Mesendoderm (in vitro differentiated cells): ENCODE measurements at regions not wholly inside any gene's neighbourhood (a gene's known extent, or its start where the extent isn't known, plus 50 kb on each side); places are given as distances from the start of the nearest gene placed in this dataset.

Experiments used
- DNase-seq: peaks from one replicate; pipeline ENCODE4 v3.0.0; 2013
- H2AK5ac ChIP-seq: 2 replicates; pipeline ENCODE4 v1.6.1; 2013; ENCODE audit warnings: low read length, inconsistent platforms
- H2BK120ac ChIP-seq: 2 replicates; pipeline ENCODE4 v1.6.1; 2013; ENCODE audit warnings: low read depth, mild to moderate bottlenecking, low read length, moderate library complexity, mixed read lengths
- H2BK15ac ChIP-seq: replicated peaks from 2 replicates; pipeline ENCODE4 v1.6.1; 2013; ENCODE audit warnings: low read depth, mild to moderate bottlenecking, moderate library complexity
- H2BK5ac ChIP-seq: 2 replicates; pipeline ENCODE4 v1.6.1; 2013; ENCODE audit warnings: low read length, inconsistent platforms
- H3K18ac ChIP-seq: 2 replicates; pipeline ENCODE4 v1.6.1; 2013; ENCODE audit warnings: mild to moderate bottlenecking, low read length, mixed read lengths
- H3K23ac ChIP-seq: one replicate; pipeline ENCODE4 v1.6.1; 2013; ENCODE audit warnings: low read length
- H3K27ac ChIP-seq: 2 replicates; pipeline ENCODE4 v1.5.1; 2013; ENCODE audit warnings: low read depth, mild to moderate bottlenecking, inconsistent platforms, low read length, moderate library complexity
- H3K27me3 ChIP-seq: 2 replicates; pipeline ENCODE4 v1.6.1; 2013; ENCODE audit warnings: low read length, control low read depth, mild to moderate bottlenecking, inconsistent platforms; ENCODE audit not compliant: insufficient read depth, poor library complexity
- H3K36me3 ChIP-seq: 2 replicates; pipeline ENCODE4 v1.6.1; 2013; ENCODE audit warnings: low read length, inconsistent platforms; ENCODE audit not compliant: control insufficient read depth, insufficient read depth
- H3K4ac ChIP-seq: one replicate; pipeline ENCODE4 v1.6.1; 2013; ENCODE audit warnings: low read depth, mild to moderate bottlenecking, low read length, moderate library complexity
- H3K4me1 ChIP-seq: 2 replicates; pipeline ENCODE4 v1.6.1; 2013; ENCODE audit warnings: low read depth, low read length, inconsistent platforms; ENCODE audit not compliant: control insufficient read depth
- H3K4me2 ChIP-seq: 2 replicates; pipeline ENCODE4 v1.6.1; 2013; ENCODE audit warnings: low read length
- H3K4me3 ChIP-seq: 2 replicates; pipeline ENCODE4 v1.5.1; 2013; ENCODE audit warnings: mild to moderate bottlenecking, low read length
- H3K56ac ChIP-seq: one replicate; pipeline ENCODE4 v1.6.1; 2013; ENCODE audit warnings: low read length
- H3K79me1 ChIP-seq: 2 replicates; pipeline ENCODE4 v1.6.1; 2013; ENCODE audit warnings: low read length, inconsistent platforms
- H3K79me2 ChIP-seq: 2 replicates; pipeline ENCODE4 v1.6.1; 2013; ENCODE audit warnings: mild to moderate bottlenecking, low read length; ENCODE audit not compliant: control insufficient read depth, insufficient read depth
- H3K9ac ChIP-seq: 2 replicates; pipeline ENCODE4 v1.6.1; 2013; ENCODE audit warnings: low read length, inconsistent platforms
- H4K5ac ChIP-seq: one replicate; pipeline ENCODE4 v1.6.1; 2013; ENCODE audit warnings: low read length
- H4K8ac ChIP-seq: one replicate; pipeline ENCODE4 v1.6.1; 2013; ENCODE audit warnings: low read depth, mild to moderate bottlenecking, control low read depth, low read length, moderate library complexity
- WGBS: extraction: QIAGEN DNeasy Blood & Tissue Kit; methylation state at CpG from one replicate; pipeline ENCODE4 v1.1.7; 2013; ENCODE audit warnings: low lambda C conversion rate, missing lambda C conversion rate; ENCODE audit not compliant: insufficient coverage; ENCODE audit errors: extremely low coverage; 5-methylcytosine and 5-hydroxymethylcytosine counted together

- Histone ChIP-seq H3K9ac (peak overlapping the region; percentile 68), H3K79me1 (no peaks in the 10 kb centered on the region), H3K4ac (no peak overlapping the region), H4K5ac (no peak overlapping the region), H2BK5ac (no peak overlapping the region), H3K36me3 (no peaks in the 10 kb centered on the region), H3K27me3 (no peaks in the 10 kb centered on the region), H2BK15ac (no peak overlapping the region), H3K4me1 (no peaks in the 10 kb centered on the region), H3K27ac (peak overlapping the region; percentile 67), H3K23ac (no peak overlapping the region), H3K4me2 (peak overlapping the region; percentile 70), H3K79me2 (no peaks in the 10 kb centered on the region), H4K8ac (no peak overlapping the region), H3K18ac (no peak overlapping the region), H3K4me3 (peak overlapping the region; percentile 52), H2BK120ac (no peak overlapping the region), H2AK5ac (no peak overlapping the region), H3K56ac (peak overlapping the region; percentile 79)
- WGBS = no CpG with 5 or more reads among the region's 46 CpGs
- DNase-seq = peak; percentile 96
These were observed 132.2 kb downstream of the OGFRL1 start for GRCh38 chr6:71420693-71421328.

- H3K4me1 ChIP-seq = no peaks in the 10 kb centered on the region
- no peaks in the 10 kb centered on the region for H3K79me2 ChIP-seq
- H2BK15ac ChIP-seq = no peak overlapping the region
- H2BK120ac ChIP-seq = no peak overlapping the region
- no peak overlapping the region for H2AK5ac ChIP-seq
- no CpG with 5 or more reads among the region's 4 CpGs for WGBS
- no peaks in the 10 kb centered on the region for H3K36me3 ChIP-seq
- no peak overlapping the region for H3K9ac ChIP-seq
- H3K4me3 ChIP-seq = no peak overlapping the region
- no peaks in the 10 kb centered on the region for H3K79me1 ChIP-seq
- H4K5ac ChIP-seq = no peak overlapping the region
- no peak for DNase-seq
- H3K18ac ChIP-seq = no peak overlapping the region
- no peak overlapping the region for H3K56ac ChIP-seq
- H3K4ac ChIP-seq = no peak overlapping the region
- no peak overlapping the region for H4K8ac ChIP-seq
- H3K23ac ChIP-seq = no peak overlapping the region
- no peak overlapping the region for H2BK5ac ChIP-seq
- no peak overlapping the region for H3K4me2 ChIP-seq
- H3K27ac ChIP-seq = no peak overlapping the region
- H3K27me3 ChIP-seq = no peaks in the 10 kb centered on the region
These were observed 133.0 kb downstream of the OGFRL1 start for GRCh38 chr6:71421611-71422010.

GRCh38 chr6:71430018-71430417 is 141.4 kb downstream of the OGFRL1 start:
- WGBS = no CpG with 5 or more reads among the region's 3 CpGs
- Histone ChIP-seq H3K18ac (no peak overlapping the region), H3K27ac (no peak overlapping the region), H4K8ac (no peak overlapping the region), H3K23ac (no peak overlapping the region), H3K4me1 (no peaks in the 10 kb centered on the region), H3K79me1 (no peaks in the 10 kb centered on the region), H3K4me3 (no peak overlapping the region), H2BK5ac (no peak overlapping the region), H3K56ac (no peak overlapping the region), H3K4ac (no peak overlapping the region), H3K4me2 (no peak overlapping the region), H2BK15ac (no peak overlapping the region), H2BK120ac (no peak overlapping the region), H3K79me2 (no peaks in the 10 kb centered on the region), H3K9ac (no peak overlapping the region), H2AK5ac (no peak overlapping the region), H4K5ac (no peak overlapping the region), H3K36me3 (no peaks in the 10 kb centered on the region), H3K27me3 (no peaks in the 10 kb centered on the region)
- no peak for DNase-seq

- Histone ChIP-seq H3K56ac (no peak overlapping the region), H3K36me3 (no peaks in the 10 kb centered on the region), H2AK5ac (no peak overlapping the region), H3K27ac (no peak overlapping the region), H3K79me2 (no peaks in the 10 kb centered on the region), H4K5ac (no peak overlapping the region), H3K4me1 (no peaks in the 10 kb centered on the region), H3K23ac (no peak overlapping the region), H2BK5ac (no peak overlapping the region), H4K8ac (no peak overlapping the region), H3K4me3 (no peak overlapping the region), H3K27me3 (no peaks in the 10 kb centered on the region), H3K9ac (no peak overlapping the region), H3K4me2 (no peak overlapping the region), H3K18ac (no peak overlapping the region), H3K79me1 (no peaks in the 10 kb centered on the region), H3K4ac (no peak overlapping the region), H2BK120ac (no peak overlapping the region), H2BK15ac (no peak overlapping the region)
- no peak for DNase-seq
These were observed 144.8 kb downstream of the OGFRL1 start for GRCh38 chr6:71433441-71433840.

GRCh38 chr6:71444222-71444621 is 155.6 kb downstream of the OGFRL1 start:
- no peak overlapping the region for H2BK15ac ChIP-seq
- H3K4me1 ChIP-seq = no peaks in the 10 kb centered on the region
- H2BK120ac ChIP-seq = no peak overlapping the region
- no peak overlapping the region for H3K4ac ChIP-seq
- H4K5ac ChIP-seq = no peak overlapping the region
- H3K36me3 ChIP-seq = no peaks in the 10 kb centered on the region
- no peak overlapping the region for H3K4me2 ChIP-seq
- no CpG with 5 or more reads among the region's 4 CpGs for WGBS
- H4K8ac ChIP-seq = no peak overlapping the region
- H3K56ac ChIP-seq = no peak overlapping the region
- no peak for DNase-seq
- no peak overlapping the region for H3K18ac ChIP-seq
- no peaks in the 10 kb centered on the region for H3K79me1 ChIP-seq
- no peak overlapping the region for H2AK5ac ChIP-seq
- no peaks in the 10 kb centered on the region for H3K27me3 ChIP-seq
- H3K27ac ChIP-seq = no peak overlapping the region
- no peak overlapping the region for H2BK5ac ChIP-seq
- no peak overlapping the region for H3K9ac ChIP-seq
- no peaks in the 10 kb centered on the region for H3K79me2 ChIP-seq
- H3K4me3 ChIP-seq = no peak overlapping the region
- no peak overlapping the region for H3K23ac ChIP-seq

GRCh38 chr6:71446057-71446456 is 157.4 kb downstream of the OGFRL1 start:
- no peak overlapping the region for H2BK5ac ChIP-seq
- H3K4me3 ChIP-seq = no peak overlapping the region
- H3K27me3 ChIP-seq = no peaks in the 10 kb centered on the region
- H3K56ac ChIP-seq = no peak overlapping the region
- H2BK120ac ChIP-seq = no peak overlapping the region
- WGBS = no CpG with 5 or more reads among the region's 2 CpGs
- no peaks in the 10 kb centered on the region for H3K79me1 ChIP-seq
- H4K8ac ChIP-seq = no peak overlapping the region
- no peak overlapping the region for H3K18ac ChIP-seq
- H3K79me2 ChIP-seq = no peaks in the 10 kb centered on the region
- no peak overlapping the region for H3K4me2 ChIP-seq
- no peak overlapping the region for H3K27ac ChIP-seq
- H2BK15ac ChIP-seq = no peak overlapping the region
- no peak overlapping the region for H3K4ac ChIP-seq
- H3K23ac ChIP-seq = no peak overlapping the region
- H4K5ac ChIP-seq = no peak overlapping the region
- no peaks in the 10 kb centered on the region for H3K36me3 ChIP-seq
- H2AK5ac ChIP-seq = no peak overlapping the region
- no peak for DNase-seq
- H3K9ac ChIP-seq = no peak overlapping the region
- no peaks in the 10 kb centered on the region for H3K4me1 ChIP-seq
